Mesendoderm (in vitro differentiated cells): ENCODE measurements at regions not wholly inside any gene's neighbourhood (a gene's known extent, or its start where the extent isn't known, plus 50 kb on each side); places are given as distances from the start of the nearest gene placed in this dataset.

Source experiments
- DNase-seq: peaks from one replicate; pipeline ENCODE4 v3.0.0; 2013
- H2AK5ac ChIP-seq: 2 replicates; pipeline ENCODE4 v1.6.1; 2013; ENCODE audit warnings: low read length, inconsistent platforms
- H2BK120ac ChIP-seq: 2 replicates; pipeline ENCODE4 v1.6.1; 2013; ENCODE audit warnings: low read depth, mild to moderate bottlenecking, low read length, moderate library complexity, mixed read lengths
- H2BK15ac ChIP-seq: replicated peaks from 2 replicates; pipeline ENCODE4 v1.6.1; 2013; ENCODE audit warnings: low read depth, mild to moderate bottlenecking, moderate library complexity
- H2BK5ac ChIP-seq: 2 replicates; pipeline ENCODE4 v1.6.1; 2013; ENCODE audit warnings: low read length, inconsistent platforms
- H3K18ac ChIP-seq: 2 replicates; pipeline ENCODE4 v1.6.1; 2013; ENCODE audit warnings: mild to moderate bottlenecking, low read length, mixed read lengths
- H3K23ac ChIP-seq: one replicate; pipeline ENCODE4 v1.6.1; 2013; ENCODE audit warnings: low read length
- H3K27ac ChIP-seq: 2 replicates; pipeline ENCODE4 v1.5.1; 2013; ENCODE audit warnings: low read depth, mild to moderate bottlenecking, inconsistent platforms, low read length, moderate library complexity
- H3K27me3 ChIP-seq: 2 replicates; pipeline ENCODE4 v1.6.1; 2013; ENCODE audit warnings: low read length, control low read depth, mild to moderate bottlenecking, inconsistent platforms; ENCODE audit not compliant: insufficient read depth, poor library complexity
- H3K36me3 ChIP-seq: 2 replicates; pipeline ENCODE4 v1.6.1; 2013; ENCODE audit warnings: low read length, inconsistent platforms; ENCODE audit not compliant: control insufficient read depth, insufficient read depth
- H3K4ac ChIP-seq: one replicate; pipeline ENCODE4 v1.6.1; 2013; ENCODE audit warnings: low read depth, mild to moderate bottlenecking, low read length, moderate library complexity
- H3K4me1 ChIP-seq: 2 replicates; pipeline ENCODE4 v1.6.1; 2013; ENCODE audit warnings: low read depth, low read length, inconsistent platforms; ENCODE audit not compliant: control insufficient read depth
- H3K4me2 ChIP-seq: 2 replicates; pipeline ENCODE4 v1.6.1; 2013; ENCODE audit warnings: low read length
- H3K4me3 ChIP-seq: 2 replicates; pipeline ENCODE4 v1.5.1; 2013; ENCODE audit warnings: mild to moderate bottlenecking, low read length
- H3K56ac ChIP-seq: one replicate; pipeline ENCODE4 v1.6.1; 2013; ENCODE audit warnings: low read length
- H3K79me1 ChIP-seq: 2 replicates; pipeline ENCODE4 v1.6.1; 2013; ENCODE audit warnings: low read length, inconsistent platforms
- H3K79me2 ChIP-seq: 2 replicates; pipeline ENCODE4 v1.6.1; 2013; ENCODE audit warnings: mild to moderate bottlenecking, low read length; ENCODE audit not compliant: control insufficient read depth, insufficient read depth
- H3K9ac ChIP-seq: 2 replicates; pipeline ENCODE4 v1.6.1; 2013; ENCODE audit warnings: low read length, inconsistent platforms
- H4K5ac ChIP-seq: one replicate; pipeline ENCODE4 v1.6.1; 2013; ENCODE audit warnings: low read length
- H4K8ac ChIP-seq: one replicate; pipeline ENCODE4 v1.6.1; 2013; ENCODE audit warnings: low read depth, mild to moderate bottlenecking, control low read depth, low read length, moderate library complexity
- WGBS: extraction: QIAGEN DNeasy Blood & Tissue Kit; methylation state at CpG from one replicate; pipeline ENCODE4 v1.1.7; 2013; ENCODE audit warnings: low lambda C conversion rate, missing lambda C conversion rate; ENCODE audit not compliant: insufficient coverage; ENCODE audit errors: extremely low coverage; 5-methylcytosine and 5-hydroxymethylcytosine counted together

DNA sequence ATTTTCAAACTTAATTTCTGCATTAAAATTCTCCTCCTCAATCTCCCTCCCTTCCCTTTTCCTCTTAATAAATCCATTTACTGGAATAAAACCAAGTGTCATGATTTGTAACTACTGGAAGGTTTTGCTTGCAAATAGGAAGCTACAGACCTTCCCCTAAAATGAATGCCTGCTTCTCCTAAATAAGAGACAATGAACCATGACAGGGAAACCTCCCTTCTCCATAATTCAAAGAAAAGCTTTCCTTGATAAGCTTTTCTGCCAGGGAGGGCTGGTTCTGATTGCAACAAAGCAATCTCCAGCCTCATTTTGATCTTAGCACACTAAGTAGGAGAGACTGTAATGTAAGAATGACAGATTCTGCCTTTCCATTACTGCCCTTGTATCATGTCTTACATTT, 111.0 kb upstream of the CDH20 start:
- H2BK120ac ChIP-seq = no peak overlapping the region
- H3K18ac ChIP-seq = no peak overlapping the region
- H3K36me3 ChIP-seq = no peaks in the 10 kb centered on the region
- H2AK5ac ChIP-seq = no peak overlapping the region
- no peak overlapping the region for H2BK15ac ChIP-seq
- H3K56ac ChIP-seq = no peak overlapping the region
- no peaks in the 10 kb centered on the region for H3K27me3 ChIP-seq
- H3K4ac ChIP-seq = no peak overlapping the region
- H4K8ac ChIP-seq = no peak overlapping the region
- H3K9ac ChIP-seq = no peak overlapping the region
- DNase-seq = no peak
- H3K4me3 ChIP-seq = no peak overlapping the region
- no peak overlapping the region for H2BK5ac ChIP-seq
- H3K27ac ChIP-seq = no peak overlapping the region
- no peaks in the 10 kb centered on the region for H3K4me1 ChIP-seq
- no peak overlapping the region for H3K23ac ChIP-seq
- H3K79me1 ChIP-seq = no peaks in the 10 kb centered on the region
- no peak overlapping the region for H4K5ac ChIP-seq
- H3K79me2 ChIP-seq = no peaks in the 10 kb centered on the region
- H3K4me2 ChIP-seq = no peak overlapping the region

DNA sequence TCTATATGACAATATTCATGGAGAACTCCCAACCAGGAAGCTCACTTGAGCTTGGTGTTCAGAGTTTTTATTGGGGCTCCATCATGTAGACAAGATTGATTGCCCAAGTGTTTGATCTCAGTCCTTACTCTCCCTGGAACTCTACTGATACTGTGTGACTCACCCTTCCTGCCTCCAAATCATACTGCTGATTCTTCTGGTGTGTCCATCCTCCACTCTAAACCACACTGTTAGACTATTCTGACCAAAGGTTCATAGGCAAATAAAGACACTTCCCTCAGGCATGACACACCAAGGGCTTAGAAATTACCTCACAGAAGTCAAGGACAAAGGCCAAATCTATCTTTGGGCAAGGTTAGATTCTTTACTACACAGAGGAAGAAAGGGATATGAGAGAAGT, 107.9 kb upstream of the CDH20 start:
- H3K18ac ChIP-seq = no peak overlapping the region
- H2BK120ac ChIP-seq = no peak overlapping the region
- no peaks in the 10 kb centered on the region for H3K4me1 ChIP-seq
- H3K23ac ChIP-seq = no peak overlapping the region
- no peak overlapping the region for H3K27ac ChIP-seq
- H3K4me2 ChIP-seq = no peak overlapping the region
- H3K79me2 ChIP-seq = no peaks in the 10 kb centered on the region
- H2AK5ac ChIP-seq = no peak overlapping the region
- no peaks in the 10 kb centered on the region for H3K79me1 ChIP-seq
- H2BK15ac ChIP-seq = no peak overlapping the region
- no peak overlapping the region for H4K8ac ChIP-seq
- H3K36me3 ChIP-seq = no peaks in the 10 kb centered on the region
- no peak overlapping the region for H3K4ac ChIP-seq
- no peak overlapping the region for H2BK5ac ChIP-seq
- H3K27me3 ChIP-seq = no peaks in the 10 kb centered on the region
- H3K56ac ChIP-seq = no peak overlapping the region
- H3K4me3 ChIP-seq = no peak overlapping the region
- no peak for DNase-seq
- H3K9ac ChIP-seq = no peak overlapping the region
- no peak overlapping the region for H4K5ac ChIP-seq

DNA sequence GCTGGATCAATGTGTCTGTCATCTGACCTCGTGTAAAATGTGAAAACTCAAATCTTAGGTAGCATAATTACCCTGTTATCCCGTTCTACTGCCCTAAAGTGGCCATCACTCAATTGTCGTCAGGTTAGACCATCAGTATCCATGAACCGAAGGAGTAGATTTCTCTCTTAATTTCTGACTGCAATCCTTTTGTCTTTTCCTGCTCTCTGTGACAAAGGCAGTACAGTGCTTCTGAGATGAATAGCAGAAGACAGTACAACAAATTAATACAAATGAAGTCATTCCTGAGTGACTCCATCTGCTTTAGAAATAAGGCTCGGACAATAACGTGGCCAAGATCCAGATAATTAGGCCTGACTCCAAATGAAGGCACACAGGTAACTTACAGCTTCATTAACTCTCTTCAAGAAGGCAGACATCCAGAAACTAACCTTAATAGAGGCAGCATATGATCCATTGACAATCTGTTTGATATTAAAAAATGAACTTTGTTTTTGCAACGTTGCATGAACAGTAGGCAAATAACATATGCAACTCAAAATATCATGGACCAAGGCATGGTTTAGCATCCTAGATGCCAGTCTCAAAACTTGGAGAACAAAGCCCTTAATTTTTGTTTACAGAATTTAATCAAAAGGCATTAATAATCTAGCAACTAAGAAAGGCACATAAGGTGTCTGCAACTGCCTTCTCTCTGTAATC, 96.7 kb upstream of the CDH20 start:
- no peak overlapping the region for H2BK5ac ChIP-seq
- H2AK5ac ChIP-seq = no peak overlapping the region
- H3K9ac ChIP-seq = no peak overlapping the region
- WGBS = no CpG with 5 or more reads among the region's 7 CpGs
- H3K79me2 ChIP-seq = no peaks in the 10 kb centered on the region
- H3K79me1 ChIP-seq = no peaks in the 10 kb centered on the region
- H3K36me3 ChIP-seq = no peaks in the 10 kb centered on the region
- no peak overlapping the region for H3K4me3 ChIP-seq
- H3K23ac ChIP-seq = no peak overlapping the region
- no peak overlapping the region for H3K18ac ChIP-seq
- no peak for DNase-seq
- no peak overlapping the region for H2BK15ac ChIP-seq
- no peak overlapping the region for H4K8ac ChIP-seq
- no peaks in the 10 kb centered on the region for H3K27me3 ChIP-seq
- no peak overlapping the region for H3K4me2 ChIP-seq
- H3K4ac ChIP-seq = no peak overlapping the region
- H3K4me1 ChIP-seq = no peaks in the 10 kb centered on the region
- H3K56ac ChIP-seq = no peak overlapping the region
- H3K27ac ChIP-seq = no peak overlapping the region
- no peak overlapping the region for H2BK120ac ChIP-seq
- no peak overlapping the region for H4K5ac ChIP-seq

DNA sequence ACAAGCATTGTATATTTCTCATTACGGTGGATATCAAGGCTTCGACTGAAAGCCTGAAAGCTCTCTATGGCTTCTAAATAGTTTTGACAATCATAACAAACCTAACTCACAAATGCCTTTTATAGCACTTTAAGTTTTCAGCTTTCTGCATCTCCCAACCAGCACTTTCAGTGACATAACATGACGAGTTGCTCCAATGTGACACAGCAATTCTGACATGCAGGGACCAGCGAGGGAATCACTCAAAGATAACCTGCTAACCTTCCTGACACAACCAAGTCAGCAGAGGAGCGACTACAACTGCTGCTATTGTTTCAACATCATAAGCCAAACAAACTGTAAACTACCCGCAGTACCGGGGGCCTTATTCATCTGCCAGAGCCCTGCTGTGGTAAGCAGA, 95.7 kb upstream of the CDH20 start:
- no CpG with 5 or more reads among the region's 7 CpGs for WGBS
- H2AK5ac ChIP-seq = no peak overlapping the region

DNA sequence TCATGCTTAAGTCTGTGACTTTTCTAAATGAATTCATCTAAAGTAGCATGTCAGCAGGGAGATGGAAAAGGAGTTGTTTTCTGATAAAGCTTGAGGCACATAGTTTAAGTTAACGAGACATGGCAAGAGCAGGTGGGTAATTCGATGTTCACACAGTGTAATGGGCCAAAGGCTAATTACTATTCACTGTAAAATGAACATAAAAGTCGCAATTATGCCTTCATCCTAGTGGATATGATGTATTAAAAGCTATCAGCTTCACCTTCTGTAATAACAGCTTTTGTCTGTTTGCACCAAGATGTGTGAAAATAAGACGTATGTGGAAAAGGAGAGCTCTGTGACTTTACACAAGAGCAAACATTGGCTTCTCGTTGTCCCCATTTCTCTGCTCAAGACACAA, 94.2 kb upstream of the CDH20 start:
- H3K4me2 ChIP-seq = no peak overlapping the region
- no peak overlapping the region for H3K18ac ChIP-seq
- no peak overlapping the region for H2BK120ac ChIP-seq
- H2AK5ac ChIP-seq = no peak overlapping the region
- no peak overlapping the region for H3K27ac ChIP-seq
- no peak overlapping the region for H2BK15ac ChIP-seq
- no peaks in the 10 kb centered on the region for H3K79me2 ChIP-seq
- no peaks in the 10 kb centered on the region for H3K36me3 ChIP-seq
- H3K79me1 ChIP-seq = no peaks in the 10 kb centered on the region
- no peak overlapping the region for H3K9ac ChIP-seq
- no peaks in the 10 kb centered on the region for H3K4me1 ChIP-seq
- no peak overlapping the region for H3K23ac ChIP-seq
- DNase-seq = no peak
- no peak overlapping the region for H2BK5ac ChIP-seq
- no peak overlapping the region for H4K8ac ChIP-seq
- no CpG with 5 or more reads among the region's 5 CpGs for WGBS
- no peak overlapping the region for H3K4me3 ChIP-seq
- H3K56ac ChIP-seq = no peak overlapping the region
- H3K27me3 ChIP-seq = no peaks in the 10 kb centered on the region
- no peak overlapping the region for H3K4ac ChIP-seq
- H4K5ac ChIP-seq = no peak overlapping the region

More for the DNA sequence above, 95.7 kb upstream of the CDH20 start:
- Histone ChIP-seq H4K8ac (no peak overlapping the region), H3K23ac (no peak overlapping the region), H3K18ac (no peak overlapping the region), H3K27me3 (no peaks in the 10 kb centered on the region), H3K4ac (no peak overlapping the region), H2BK15ac (no peak overlapping the region), H2BK120ac (no peak overlapping the region), H3K79me1 (no peaks in the 10 kb centered on the region), H3K4me1 (no peaks in the 10 kb centered on the region), H3K56ac (no peak overlapping the region), H3K36me3 (no peaks in the 10 kb centered on the region), H3K4me2 (no peak overlapping the region), H4K5ac (no peak overlapping the region), H3K4me3 (no peak overlapping the region), H3K79me2 (no peaks in the 10 kb centered on the region), H3K27ac (no peak overlapping the region), H3K9ac (no peak overlapping the region), H2BK5ac (no peak overlapping the region)
- DNase-seq = no peak

DNA sequence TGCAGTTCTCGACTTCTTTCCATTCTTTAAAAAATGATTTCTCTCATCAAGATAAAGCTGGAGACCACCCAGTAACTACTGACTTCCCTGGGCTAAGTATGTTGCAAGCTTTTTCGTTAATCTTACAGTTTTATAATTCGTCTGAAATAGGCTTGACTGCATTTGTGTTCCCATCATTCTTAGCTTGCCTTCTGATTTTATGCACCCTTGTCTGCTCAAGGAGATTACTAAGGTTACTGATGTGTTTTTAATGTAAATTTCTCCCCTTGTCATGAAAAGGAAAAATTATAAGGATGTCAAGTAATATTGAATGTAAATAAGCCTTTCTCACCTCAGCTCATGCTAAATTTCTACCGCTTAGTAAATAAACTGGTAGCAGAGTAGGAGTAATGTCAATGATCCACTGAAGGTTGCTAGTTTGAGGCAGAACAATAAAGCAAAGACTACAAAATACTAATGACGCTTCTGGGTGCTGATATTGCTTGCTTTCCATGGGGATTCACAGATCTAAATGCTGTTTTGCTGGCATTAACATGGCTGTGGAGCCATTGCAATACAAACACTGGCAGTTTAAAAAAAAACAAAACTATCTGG, 91.9 kb upstream of the CDH20 start:
- Histone ChIP-seq H3K9ac (no peak overlapping the region), H3K56ac (no peak overlapping the region), H2BK5ac (no peak overlapping the region), H3K27me3 (no peaks in the 10 kb centered on the region), H3K27ac (no peak overlapping the region), H2BK120ac (no peak overlapping the region), H3K36me3 (no peaks in the 10 kb centered on the region), H3K79me1 (no peaks in the 10 kb centered on the region), H3K79me2 (no peaks in the 10 kb centered on the region), H3K4me1 (no peaks in the 10 kb centered on the region), H3K4me2 (no peak overlapping the region), H3K18ac (no peak overlapping the region), H3K23ac (no peak overlapping the region), H4K8ac (no peak overlapping the region), H3K4ac (no peak overlapping the region), H2AK5ac (no peak overlapping the region), H2BK15ac (no peak overlapping the region), H4K5ac (no peak overlapping the region), H3K4me3 (no peak overlapping the region)
- WGBS = no CpG with 5 or more reads among the region's 5 CpGs
- no peak for DNase-seq
